Activated CD4-positive, alpha-beta T cell treated with anti-CD3 and anti-CD28 coated beads, Interleukin-2, amount 50 U/mL, for 48 hours (primary cell): ENCODE measurements at regions not wholly inside any gene's neighbourhood (a gene's known extent, or its start where the extent isn't known, plus 50 kb on each side); places are given as distances from the start of the nearest gene placed in this dataset.

Experiments used
- DNase-seq, 2 experiments: peaks; one replicate each; pipeline ENCODE4 v3.0.0-alpha.2; 2020

- no peak for DNase-seq
Observed at GRCh38 chr4:126800575-126801141, 832.1 kb upstream of the INTU start.

- DNase-seq, result no peak
Observed at GRCh38 chr4:126807132-126807531, 825.6 kb upstream of the INTU start.

DNA sequence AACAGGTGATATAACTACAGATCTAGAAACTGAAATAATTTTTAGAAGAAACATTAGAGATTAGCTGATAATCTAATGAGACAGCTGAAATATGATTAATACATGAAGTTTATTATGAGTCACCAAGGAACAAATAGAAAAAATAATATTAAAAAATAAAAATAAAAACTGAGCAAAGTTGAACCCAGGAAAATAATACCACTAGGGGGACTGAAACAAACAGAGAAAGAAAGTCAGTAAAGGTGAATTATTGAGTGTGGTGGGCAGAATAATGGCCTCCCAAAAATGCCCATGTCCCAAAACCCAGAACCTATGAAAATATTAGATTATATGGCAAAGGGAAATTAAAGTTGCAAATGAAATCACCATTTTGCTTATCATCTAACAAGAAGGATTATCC lies 820.7 kb upstream of the INTU start:
- no peak for DNase-seq

DNA sequence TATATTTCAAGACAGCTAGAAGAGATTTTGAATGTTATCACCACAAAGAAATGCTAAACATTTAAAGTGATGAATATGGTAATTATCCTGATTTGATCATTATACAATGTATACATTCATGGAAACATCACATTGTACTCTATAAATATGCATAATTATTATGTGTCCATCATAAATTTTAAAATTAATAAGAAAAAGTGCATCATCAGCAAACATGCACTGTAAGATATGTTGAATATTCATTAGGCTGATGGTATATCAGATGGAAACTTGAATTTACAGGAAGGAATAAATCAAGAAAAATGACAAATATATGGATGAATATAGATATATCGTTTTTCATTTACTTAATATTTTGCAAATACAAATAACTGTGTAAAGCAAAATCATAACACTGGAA lies 812.1 kb upstream of the INTU start:
- no peak for DNase-seq

DNA sequence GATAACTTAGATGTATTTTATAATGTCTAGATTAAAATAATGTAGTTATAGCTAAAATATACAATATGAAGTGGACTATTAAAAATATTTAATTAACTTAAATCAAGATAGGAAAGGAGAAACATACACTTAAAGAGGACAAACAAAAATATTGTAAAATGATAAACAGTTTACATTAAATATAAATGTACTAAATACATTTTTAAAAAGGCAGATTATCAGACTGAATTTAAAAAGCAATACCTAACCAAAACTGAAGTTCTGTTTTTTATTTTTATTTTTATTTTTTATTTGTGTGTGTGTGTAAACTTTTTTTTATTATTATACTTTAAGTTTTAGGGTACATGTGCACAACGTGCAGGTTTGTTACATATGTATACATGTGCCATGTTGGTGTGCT lies 811.6 kb upstream of the INTU start:
- no peak for DNase-seq

GRCh38 chr4:126825083-126825482 lies 807.7 kb upstream of the INTU start:
- no peak for DNase-seq

GRCh38 chr4:126827669-126828068 lies 805.1 kb upstream of the INTU start:
- DNase-seq, result no peak

DNA sequence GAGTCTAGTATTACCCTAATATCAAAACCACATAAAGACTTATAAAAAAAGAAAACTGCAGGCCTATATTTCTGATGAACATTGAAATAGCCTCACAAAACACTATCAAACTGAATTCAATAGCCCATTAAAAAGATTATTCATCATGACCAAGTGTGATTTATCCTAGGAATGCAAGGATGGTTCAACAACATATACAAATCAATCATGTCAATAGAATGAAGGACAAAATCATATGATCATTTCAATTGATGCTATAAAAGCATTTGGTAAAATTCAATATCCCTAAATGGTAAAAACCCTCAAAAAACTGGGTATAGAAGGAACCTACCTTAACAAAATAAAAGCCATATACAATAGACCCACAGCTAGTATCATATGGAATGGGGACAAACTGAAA lies 797.9 kb upstream of the INTU start:
- DNase-seq, result no peak

DNA sequence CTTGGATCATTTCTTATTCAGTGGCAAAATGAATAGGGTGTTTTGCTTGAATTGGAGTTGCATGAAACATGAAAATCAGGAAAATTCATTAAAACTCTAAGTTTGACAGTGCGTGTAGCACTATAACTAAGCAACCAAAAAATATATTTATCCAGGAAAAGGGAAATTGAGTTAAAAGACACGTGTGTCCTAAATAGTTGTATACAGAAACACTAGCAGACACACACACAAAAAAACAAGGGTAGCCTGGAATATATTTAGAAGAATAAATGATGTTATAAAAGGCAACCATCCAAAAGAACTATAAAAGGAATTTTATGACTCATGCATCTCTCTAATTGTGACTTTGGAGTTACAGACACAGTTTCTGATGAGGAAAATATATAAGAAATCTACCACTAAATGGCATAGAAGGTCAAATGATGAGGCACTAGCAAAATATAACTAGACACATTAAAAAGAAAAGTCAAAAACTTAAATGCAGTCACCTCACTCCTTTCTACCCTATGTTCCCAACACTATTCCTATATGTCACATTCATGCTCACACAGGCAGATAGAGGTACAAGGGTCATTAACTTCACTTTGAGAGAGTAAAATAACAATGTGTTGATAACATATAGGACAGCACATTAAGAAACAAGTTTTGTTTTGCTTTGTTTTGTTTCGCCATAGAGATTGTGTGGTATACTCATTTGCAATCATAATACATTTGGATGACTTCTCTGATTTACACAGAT lies 793.6 kb upstream of the INTU start:
- DNase-seq, result no peak

DNA sequence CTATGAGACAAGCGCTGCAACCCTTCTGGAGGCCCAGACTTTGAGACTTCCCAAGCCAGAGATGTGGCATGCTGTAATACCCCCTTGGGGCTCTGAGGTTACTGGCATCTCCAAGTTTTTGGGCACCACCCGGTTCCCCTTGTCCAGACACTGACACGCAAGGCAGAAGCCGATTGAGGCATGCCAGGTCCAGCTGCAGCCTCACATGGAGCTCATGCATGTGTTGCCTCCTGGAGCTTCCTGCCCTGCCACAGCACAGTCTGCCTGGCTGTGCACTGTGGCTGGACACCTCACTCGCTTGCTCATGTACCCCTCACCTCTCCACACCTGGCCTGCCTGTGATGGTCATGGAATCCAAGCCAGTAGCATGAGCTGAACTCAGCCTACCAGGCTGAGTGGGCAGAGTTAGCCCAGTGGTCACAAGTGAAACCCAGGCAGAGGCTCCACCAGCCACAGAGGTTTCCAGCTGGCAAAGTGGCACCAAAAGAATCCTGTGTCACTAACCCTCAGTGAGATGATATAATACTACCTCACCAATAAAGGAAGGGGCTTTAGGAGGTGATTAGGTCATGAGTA lies 789.2 kb upstream of the INTU start:
- DNase-seq, result no peak

- DNase-seq, result no peak
Observed at GRCh38 chr4:126850286-126850685, 782.5 kb upstream of the INTU start.

DNA sequence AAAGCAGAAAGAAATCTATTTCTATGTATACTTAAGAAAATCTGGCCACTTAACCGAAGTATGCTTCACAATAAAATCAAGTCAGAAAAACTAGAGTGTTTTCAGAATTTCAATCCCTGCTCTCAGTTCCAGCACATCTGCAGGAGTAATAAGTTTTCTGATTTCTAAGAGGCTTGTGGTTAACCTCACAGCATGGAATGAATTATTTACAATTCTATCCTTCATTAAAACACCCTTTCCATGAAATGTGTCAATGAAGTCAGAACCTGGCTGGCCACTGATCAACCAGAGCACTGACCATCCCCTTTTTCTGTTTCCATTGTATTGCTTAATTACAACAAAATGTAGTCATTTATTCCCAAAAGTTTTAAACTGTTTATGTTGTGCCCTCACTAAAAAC lies 781.4 kb upstream of the INTU start:
- no peak for DNase-seq

GRCh38 chr4:126853715-126854114 lies 779.0 kb upstream of the INTU start:
- DNase-seq, result no peak

GRCh38 chr4:126856906-126857305 lies 775.9 kb upstream of the INTU start:
- no peak for DNase-seq

GRCh38 chr4:126859314-126859713 lies 773.4 kb upstream of the INTU start:
- no peak for DNase-seq

GRCh38 chr4:126859872-126860271 lies 772.9 kb upstream of the INTU start:
- DNase-seq, result no peak

DNA sequence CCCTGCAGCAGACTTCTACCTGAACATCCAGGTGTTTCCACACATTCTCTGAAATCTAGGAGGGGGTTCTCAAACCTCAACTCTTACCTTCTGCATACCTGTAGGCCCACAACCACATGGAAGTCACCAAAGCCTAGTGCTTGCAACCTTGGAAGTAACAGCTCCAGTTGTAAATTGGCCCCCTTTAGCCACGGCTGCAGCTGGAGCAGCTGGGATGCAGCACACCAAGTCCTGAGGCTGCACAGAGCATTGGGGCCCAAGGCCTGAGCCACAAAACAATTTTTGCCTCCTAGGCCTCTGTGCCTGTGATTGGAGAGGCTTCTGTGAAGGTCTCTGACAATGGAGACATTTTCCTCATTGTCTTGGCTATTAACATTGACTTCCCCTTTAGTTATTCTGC lies 772.4 kb upstream of the INTU start:
- DNase-seq, result no peak

DNA sequence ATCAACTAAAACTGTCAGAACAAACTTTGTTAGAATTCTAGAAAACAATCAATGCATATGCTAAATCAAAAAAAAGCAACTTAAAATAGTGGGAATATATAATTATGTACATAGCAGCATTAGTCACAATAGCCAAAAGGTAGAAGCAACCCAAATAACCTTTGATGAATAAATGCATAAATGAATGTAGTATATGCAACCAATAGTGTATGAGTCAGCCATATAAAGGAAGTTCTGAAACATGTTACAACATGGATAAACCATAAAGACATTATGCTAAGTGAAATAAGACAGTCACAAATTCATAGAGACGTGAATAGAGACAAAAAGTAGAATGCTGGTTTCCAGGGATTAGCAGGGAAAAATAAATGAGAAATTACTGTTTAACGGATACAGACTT lies 762.8 kb upstream of the INTU start:
- no peak for DNase-seq

DNA sequence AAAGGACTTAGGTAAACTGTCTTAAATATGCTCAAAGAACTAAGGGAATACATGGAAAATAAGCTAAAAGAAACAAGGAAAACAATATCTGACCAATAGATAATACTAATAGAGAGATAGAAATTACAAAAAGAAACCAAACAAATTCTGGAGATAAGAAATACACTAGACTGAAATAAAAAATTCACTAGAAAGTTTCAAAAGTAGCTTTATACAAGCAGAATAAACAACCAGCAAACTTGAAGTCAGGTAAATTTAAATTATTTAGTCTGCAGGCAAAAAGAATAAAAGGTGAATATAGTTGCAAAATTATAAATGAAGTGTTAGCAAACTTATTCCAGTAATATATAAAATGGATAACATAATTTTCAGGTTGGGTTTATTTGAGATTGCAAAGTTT lies 760.9 kb upstream of the INTU start:
- DNase-seq, result no peak

DNA sequence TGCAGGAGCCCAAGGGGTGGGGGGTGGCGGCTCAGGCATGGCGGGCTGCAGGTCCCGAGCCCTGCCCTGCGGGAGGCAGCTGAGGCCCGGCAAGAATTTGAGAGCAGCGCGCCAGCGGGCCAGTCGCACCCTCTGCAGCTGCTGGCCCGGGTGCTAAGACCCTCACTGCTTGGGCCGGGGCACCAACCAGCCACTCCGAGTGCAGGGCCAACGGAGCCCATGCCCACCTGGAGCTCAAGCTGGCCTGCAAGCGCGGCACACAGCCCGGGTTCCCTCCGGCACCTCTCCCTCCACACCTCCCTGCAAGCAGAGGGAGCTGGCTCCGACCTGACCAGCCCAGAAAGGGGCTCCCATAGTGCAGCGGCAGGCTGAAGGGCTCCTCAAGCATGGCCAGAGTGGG lies 758.2 kb upstream of the INTU start:
- no peak for DNase-seq

- DNase-seq, result no peak
Observed at GRCh38 chr4:126888968-126889367, 743.8 kb upstream of the INTU start.

DNA sequence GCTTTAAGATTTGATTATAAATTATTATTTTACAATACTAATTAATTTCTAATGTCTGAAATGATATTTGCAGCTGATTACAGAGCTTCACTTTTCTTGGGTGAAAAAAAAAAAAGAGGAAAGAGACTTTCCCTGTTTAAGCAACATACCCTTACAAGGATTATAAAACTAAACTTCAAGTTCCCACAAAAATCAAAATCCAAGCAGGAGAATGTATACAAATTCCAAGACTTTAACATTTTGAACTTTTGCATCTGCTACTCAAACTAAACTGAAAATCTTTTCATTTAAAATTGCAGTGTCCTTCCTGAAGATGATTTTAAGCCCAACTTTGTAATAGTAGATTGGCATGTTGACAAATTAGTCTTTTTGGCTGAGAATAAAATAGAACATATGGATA lies 742.4 kb upstream of the INTU start:
- DNase-seq, result no peak

- no peak for DNase-seq
Observed at GRCh38 chr4:126890994-126891393, 741.8 kb upstream of the INTU start.

- DNase-seq, result no peak
Observed at GRCh38 chr4:126894963-126895362, 737.8 kb upstream of the INTU start.
